ENCODE measurements at regions not wholly inside any gene's neighbourhood (a gene's known extent, or its start where the extent isn't known, plus 50 kb on each side); places are given as distances from the start of the nearest gene placed in this dataset.
"Not testable (repeated sequence)": the region's sequence is repeated elsewhere in the genome, so short reads cannot be mapped to it uniquely, and the experiment has no call there.

GRCh38 chr5:42989190-42989589 is 50.9 kb downstream of the ANXA2R start:
- DNase-seq (ENCODE audit: low read depth) = no peak

- DNase-seq (ENCODE audit: low read depth) = no peak
Observed at GRCh38 chr5:42988568-42988967, 51.6 kb downstream of the ANXA2R start.

- no peak for DNase-seq (ENCODE audit: low read depth)
Observed at GRCh38 chr5:42985129-42986037, 54.7 kb downstream of the ANXA2R start.

- no peak for DNase-seq (ENCODE audit: low read depth)
Observed at GRCh38 chr5:42984307-42984706, 55.8 kb downstream of the ANXA2R start.

DNA sequence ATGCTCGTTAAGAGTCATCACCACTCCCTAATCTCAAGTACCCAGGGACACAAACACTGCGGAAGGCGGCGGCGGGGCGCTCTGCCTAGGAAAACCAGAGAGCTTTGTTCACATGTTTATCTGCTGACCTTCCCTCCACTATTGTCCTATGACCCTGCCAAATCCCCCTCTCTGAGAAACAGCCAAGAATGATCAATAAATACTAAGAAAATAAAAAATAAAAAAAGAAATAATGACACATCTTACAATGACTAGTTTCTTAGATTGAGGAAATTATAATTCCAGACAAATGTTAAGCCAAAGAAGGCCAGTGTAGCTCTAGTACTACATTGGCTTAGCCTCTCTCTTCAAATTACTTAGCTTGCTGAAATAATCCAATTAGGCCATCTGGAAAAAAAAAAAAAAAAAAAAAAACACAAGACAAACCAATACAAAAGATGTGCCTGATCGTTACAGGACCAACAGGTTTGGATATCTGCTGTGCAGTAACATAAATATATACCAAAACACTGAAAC is 58.0 kb downstream of the ANXA2R start:
- no peak for DNase-seq (ENCODE audit: low read depth)

DNA sequence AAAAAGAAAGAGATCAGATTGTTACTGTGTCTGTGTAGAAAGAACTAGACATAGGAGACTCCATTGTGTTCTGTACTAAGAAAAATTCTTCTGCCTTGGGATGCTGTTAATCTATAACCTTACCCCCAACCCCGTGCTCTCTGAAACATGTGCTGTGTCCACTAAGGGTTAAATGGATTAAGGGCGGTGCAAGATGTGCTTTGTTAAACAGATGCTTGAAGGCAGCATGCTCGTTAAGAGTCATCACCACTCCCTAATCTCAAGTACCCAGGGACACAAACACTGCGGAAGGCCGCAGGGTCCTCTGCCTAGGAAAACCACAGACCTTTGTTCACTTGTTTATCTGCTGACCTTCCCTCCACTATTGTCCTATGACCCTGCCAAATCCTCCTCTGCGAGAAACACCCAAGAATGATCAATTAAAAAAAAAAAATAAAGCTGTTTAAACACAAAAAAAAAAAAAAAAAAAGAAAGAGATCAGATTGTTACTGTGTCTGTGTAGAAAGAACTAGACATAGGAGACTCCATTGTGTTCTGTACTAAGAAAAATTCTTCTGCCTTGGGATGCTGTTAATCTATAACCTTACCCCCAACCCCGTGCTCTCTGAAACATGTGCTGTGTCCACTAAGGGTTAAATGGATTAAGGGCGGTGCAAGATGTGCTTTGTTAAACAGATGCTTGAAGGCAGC is 58.6 kb downstream of the ANXA2R start:
- not testable (repeated sequence) for DNase-seq (ENCODE audit: low read depth)

DNA sequence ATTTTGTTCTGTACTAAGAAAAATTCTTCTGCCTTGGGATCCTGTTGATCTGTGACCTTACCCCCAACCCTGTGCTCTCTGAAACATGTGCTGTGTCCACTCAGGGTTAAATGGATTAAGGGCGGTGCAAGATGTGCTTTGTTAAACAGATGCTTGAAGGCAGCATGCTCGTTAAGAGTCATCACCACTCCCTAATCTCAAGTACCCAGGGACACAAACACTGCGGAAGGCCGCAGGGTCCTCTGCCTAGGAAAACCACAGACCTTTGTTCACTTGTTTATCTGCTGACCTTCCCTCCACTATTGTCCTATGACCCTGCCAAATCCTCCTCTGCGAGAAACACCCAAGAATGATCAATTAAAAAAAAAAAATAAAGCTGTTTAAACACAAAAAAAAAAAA is 59.1 kb downstream of the ANXA2R start:
- DNase-seq (ENCODE audit: low read depth) = not testable (repeated sequence)

DNA sequence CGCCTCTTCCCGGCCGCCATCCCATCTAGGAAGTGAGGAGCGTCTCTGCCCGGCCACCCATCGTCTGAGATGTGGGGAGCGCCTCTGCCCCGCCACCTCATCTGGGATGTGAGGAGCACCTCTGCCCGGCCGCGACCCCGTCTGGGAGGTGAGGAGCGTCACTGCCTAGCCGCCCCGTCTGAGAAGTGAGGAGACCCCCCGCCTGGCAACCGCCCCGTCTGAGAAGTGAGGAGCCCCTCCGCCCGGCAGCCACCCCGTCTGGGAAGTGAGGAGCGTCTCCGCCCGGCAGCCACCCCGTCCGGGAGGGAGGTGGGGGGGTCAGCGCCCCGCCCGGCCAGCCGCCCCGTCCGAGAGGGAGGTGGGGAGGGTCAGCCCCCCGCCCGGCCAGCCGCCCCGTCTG is 59.7 kb downstream of the ANXA2R start:
- DNase-seq (ENCODE audit: low read depth) = not testable (repeated sequence)

DNA sequence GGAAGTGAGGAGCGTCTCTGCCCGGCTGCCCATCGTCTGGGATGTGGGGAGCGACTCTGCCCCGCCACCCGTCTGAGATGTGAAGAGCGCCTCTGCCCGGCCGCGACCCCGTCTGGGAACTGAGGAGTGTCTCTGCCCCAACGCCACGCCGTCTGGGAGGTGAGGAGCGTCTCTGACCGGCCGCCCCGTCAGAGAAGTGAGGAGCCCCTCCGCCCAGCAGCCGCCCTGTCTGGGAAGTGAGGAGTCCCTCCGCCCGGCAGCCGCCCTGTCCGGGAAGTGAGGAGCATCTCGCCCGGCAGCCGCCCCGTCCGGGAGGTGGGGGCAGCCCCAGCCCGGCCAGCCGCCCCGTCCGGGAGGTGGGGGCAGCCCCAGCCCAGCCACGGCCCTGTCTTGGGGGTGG is 60.9 kb downstream of the ANXA2R start:
- DNase-seq (ENCODE audit: low read depth) = not testable (repeated sequence)

DNA sequence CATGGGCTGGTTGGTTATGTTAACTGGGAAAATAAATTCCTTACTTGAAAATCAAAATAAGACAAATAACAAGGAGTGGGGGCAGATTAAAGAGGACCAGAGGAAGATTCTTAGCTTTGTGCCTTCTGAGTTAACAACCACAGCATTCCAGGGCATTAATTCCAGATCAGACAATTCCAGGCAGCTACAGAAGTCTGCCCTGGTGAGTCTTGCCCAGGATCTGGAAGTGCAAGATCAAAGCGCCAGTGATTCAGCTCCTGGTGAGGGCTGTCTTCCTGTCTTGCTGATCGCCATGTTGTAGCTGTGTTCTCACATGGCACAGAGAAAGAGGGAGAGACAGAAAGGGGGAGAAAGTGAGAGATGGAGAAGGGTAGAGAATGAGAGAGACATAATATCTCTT is 65.6 kb downstream of the ANXA2R start:
- no peak for DNase-seq (ENCODE audit: low read depth)

GRCh38 chr5:42970636-42971559 is 69.2 kb downstream of the ANXA2R start:
- DNase-seq (ENCODE audit: low read depth) = no peak

DNA sequence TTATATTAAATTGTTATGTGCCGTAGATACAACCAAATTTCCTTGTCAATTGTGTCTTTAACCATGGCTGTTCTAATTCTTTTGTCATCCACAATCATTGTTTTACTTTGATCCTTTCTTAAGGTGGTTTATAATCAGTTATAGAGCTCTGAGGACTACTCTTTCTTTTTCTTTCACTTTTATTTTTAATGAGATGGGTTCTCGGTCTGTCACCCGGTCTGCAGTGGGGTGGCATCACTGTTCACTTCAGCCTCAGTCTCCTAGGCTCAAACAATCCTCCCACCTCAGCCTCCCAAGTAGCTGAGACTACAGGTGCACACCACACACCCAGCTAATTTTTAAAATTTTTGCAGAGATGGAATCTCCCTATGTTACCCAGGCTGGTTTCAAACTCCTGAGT is 74.2 kb downstream of the ANXA2R start:
- no peak for DNase-seq (ENCODE audit: low read depth)

DNA sequence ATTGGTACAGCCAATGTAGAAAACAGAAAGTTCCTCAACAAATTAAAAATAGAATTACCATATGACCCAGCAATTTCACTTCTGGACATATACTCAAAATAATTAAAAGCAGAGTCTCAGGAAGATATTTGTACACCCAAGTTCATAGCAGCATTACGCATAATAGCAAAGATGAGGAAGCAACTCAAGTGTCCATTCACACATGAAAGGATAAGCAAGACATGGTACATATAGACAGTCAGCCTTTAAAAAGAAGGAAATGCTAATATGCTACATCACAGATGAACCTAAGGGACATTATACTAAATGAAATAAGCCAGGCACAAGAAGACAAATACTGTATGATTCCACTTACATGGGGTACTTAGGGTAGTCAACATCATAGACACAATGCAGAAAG is 76.7 kb downstream of the ANXA2R start:
- DNase-seq (ENCODE audit: low read depth) = no peak

GRCh38 chr5:42962124-42962523 is 78.0 kb downstream of the ANXA2R start:
- DNase-seq (ENCODE audit: low read depth) = no peak

DNA sequence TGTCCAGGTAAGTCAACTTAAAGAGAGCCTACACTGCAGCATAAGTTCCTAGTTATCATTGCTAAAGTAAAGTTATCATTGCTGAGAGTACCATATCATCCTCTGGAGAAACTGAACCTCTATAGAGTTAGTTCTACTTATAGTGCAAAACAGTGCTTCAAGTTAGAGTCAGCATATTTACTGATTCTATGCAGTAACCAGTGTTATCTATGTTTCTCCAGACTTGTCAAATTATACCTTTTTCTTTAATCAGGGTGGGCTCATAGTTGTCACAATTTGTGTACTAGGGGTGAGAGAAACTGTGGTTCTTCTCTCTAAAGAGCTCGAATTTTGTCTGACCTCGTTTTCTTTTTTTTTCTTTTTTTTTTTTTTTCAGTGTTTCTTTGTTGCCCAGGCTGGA is 79.6 kb downstream of the ANXA2R start:
- DNase-seq (ENCODE audit: low read depth) = no peak

DNA sequence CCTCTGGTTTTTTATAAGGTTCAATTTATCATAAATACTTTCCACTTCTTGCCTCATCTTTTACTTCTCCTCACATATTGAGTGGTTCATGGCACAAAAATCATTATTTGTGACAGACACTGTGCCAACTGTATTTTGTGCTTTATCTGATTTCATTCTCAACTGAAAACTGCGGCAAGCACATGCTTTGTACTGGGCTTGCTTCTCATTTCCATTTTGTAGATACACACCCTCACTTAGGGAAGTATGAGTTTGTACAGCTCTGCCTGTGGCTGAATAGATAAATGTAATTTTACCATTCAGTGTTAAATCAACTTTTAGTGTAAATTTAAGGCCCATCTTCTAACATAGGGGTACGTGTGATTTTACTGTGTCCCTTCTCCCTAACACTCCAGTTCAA is 83.6 kb downstream of the ANXA2R start:
- DNase-seq (ENCODE audit: low read depth) = no peak

GRCh38 chr5:42953041-42953440 is 87.1 kb downstream of the ANXA2R start:
- no peak for DNase-seq (ENCODE audit: low read depth)

DNA sequence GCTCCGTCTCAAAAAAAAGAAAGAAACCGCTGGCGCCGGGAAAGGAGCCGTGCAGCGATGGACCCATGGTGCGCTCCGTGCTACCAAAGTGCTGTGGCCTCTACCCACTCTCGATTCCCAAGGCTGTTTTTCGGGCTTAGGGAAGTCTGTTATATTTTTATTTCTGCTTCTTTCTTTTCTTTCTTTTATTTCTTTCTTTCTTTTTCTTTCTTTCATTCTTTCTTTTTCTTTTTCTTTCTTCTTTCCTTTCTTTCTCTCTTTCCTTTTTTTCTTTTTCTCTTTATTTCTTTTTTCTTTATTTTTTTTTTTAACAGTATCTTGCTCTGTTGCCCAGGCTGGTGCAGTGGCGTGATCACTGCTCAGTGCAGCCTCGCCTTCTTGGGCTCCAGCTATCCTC is 87.5 kb downstream of the ANXA2R start:
- DNase-seq (ENCODE audit: low read depth) = no peak

- peak; percentile 41 for DNase-seq (ENCODE audit: low read depth)
Observed at GRCh38 chr5:42951293-42951840, 88.8 kb downstream of the ANXA2R start.

DNA sequence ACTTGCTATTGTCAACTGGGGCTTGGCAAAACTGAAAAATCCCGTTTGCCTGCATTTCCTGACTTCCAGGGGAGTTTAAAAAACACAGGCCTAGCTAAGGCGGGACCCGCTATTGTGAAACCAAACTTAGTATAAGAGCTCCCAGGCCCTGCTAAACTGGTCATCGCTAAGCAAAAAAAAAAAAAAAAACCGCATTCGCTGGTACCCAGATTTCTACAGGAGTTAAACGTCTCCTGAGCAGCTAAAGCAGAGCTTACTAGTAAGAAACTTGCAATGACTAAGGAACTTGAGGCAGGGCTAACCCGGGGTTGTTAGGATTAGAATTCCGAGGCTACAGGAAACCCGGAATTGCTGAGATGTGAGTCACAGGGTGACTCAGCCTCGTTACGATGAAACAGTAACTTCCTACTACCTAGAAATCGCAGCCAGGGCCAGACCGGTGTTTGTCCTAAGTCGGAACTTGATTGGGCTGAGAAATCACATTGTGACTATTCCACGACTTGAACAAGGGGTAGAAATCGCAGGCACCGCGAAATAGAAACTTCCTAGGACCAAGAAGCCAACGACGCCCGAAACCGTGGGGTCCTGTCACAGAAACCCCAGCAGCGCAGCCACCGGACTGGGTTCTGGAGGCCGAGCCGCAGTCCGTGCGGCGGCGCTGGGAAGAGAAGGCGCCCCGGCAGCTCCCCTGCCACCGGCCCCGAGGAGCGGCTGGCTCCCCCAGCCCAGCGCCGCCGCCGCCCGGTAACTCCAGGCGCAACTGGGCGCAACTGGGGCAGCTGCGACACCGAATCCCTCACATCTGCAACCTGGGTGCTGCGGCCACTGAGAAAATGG is 89.4 kb downstream of the ANXA2R start:
- peak; percentile 38 for DNase-seq (ENCODE audit: low read depth)

DNA sequence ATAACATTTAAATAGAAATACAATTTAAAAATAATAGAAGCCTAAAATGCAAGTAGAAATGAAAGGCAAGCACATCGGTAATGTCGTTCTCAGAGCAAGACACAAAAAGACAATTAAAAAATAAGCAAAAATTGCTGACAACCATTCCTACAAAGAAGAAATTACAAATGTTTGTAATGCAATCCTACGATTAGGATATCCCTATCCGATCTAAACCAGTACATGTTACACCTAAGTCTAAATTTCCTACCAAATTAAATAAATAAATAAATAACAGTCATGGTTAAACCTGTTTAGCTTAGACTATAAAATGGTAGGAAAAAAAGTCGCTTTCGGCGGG is 90.0 kb downstream of the ANXA2R start:
- DNase-seq (ENCODE audit: low read depth) = no peak

Data from stimulated activated CD8-positive, alpha-beta memory T cell treated with anti-CD3 and anti-CD28 coated beads, Interleukin-15, amount 100 ng/mL, for 1 hour (primary cell).